Caco-2 (cell line): ENCODE measurements at regions not wholly inside any gene's neighbourhood (a gene's known extent, or its start where the extent isn't known, plus 50 kb on each side); places are given as distances from the start of the nearest gene placed in this dataset.

Experiments
- BruUV-seq: library from RNA; stranded (reverse); fragments of 400-500 nt; replicated peaks from 2 replicates; lab custom pipeline; 2021; lab: Mats Ljungman, UMichigan
- CTCF ChIA-PET: fragments of 300-600 bp; sonication (Branson Sonifier 250); formaldehyde crosslinking; loops from one replicate; lab custom pipeline; 2022; ENCODE audit warnings: antibody characterized with exemption; lab: Charles Lee
- POLR2A ChIA-PET: fragments of 300-600 bp; sonication (Branson Sonifier 250); formaldehyde crosslinking; loops from one replicate; lab custom pipeline; 2022; ENCODE audit warnings: antibody characterized with exemption; lab: Charles Lee
- DNase-seq, 2 experiments: peaks; one replicate each; pipeline versions ENCODE4 v3.0.0 to v3.0.0-alpha.2; 2020 to 2022
- H3K27me3 ChIP-seq: replicated peaks from 2 replicates; pipeline ENCODE4 v1.6.0; 2011; ENCODE audit warnings: low read length; ENCODE audit not compliant: control insufficient read depth, insufficient read depth
- H3K36me3 ChIP-seq: 2 replicates; pipeline ENCODE4 v1.5.1; 2011; ENCODE audit warnings: low read length; ENCODE audit not compliant: control insufficient read depth, insufficient read depth
- H3K4me1 ChIP-seq: fragments of 250-450 bp; sonication (Bioruptor Pico); 2 replicates; pipeline ENCODE4 v1.5.1; 2020; ENCODE audit warnings: mild to moderate bottlenecking
- H3K4me3 ChIP-seq: 2 replicates; pipeline ENCODE4 v1.5.1; 2011; ENCODE audit warnings: low read depth, mild to moderate bottlenecking, control low read depth, low read length
- H3K9me3 ChIP-seq: fragments of 250-450 bp; sonication (Bioruptor Pico); 2 replicates; pipeline ENCODE4 v1.5.1; 2020; ENCODE audit warnings: mild to moderate bottlenecking, moderate library complexity
- H3K27ac Mint-ChIP-seq: one replicate; pipeline ENCODE4 v1.8.0; 2022; ENCODE audit warnings: mixed read lengths; ENCODE audit not compliant: unreplicated experiment
- H3K27me3 Mint-ChIP-seq: one replicate; pipeline ENCODE4 v1.8.0; 2022; ENCODE audit warnings: mixed read lengths; ENCODE audit not compliant: insufficient read depth, unreplicated experiment
- H3K36me3 Mint-ChIP-seq: one replicate; pipeline ENCODE4 v1.8.0; 2022; ENCODE audit warnings: mild to moderate bottlenecking, mixed read lengths; ENCODE audit not compliant: insufficient read depth, unreplicated experiment
- H3K4me1 Mint-ChIP-seq: one replicate; pipeline ENCODE4 v1.8.0; 2022; ENCODE audit warnings: low read depth, mixed read lengths; ENCODE audit not compliant: unreplicated experiment
- H3K4me3 Mint-ChIP-seq: one replicate; pipeline ENCODE4 v1.8.0; 2022; ENCODE audit warnings: mild to moderate bottlenecking, moderate library complexity, mixed read lengths; ENCODE audit not compliant: unreplicated experiment
- H3K9me3 Mint-ChIP-seq: one replicate; pipeline ENCODE4 v1.8.0; 2022; ENCODE audit warnings: mixed read lengths; ENCODE audit not compliant: unreplicated experiment
- intact Hi-C: fragments of 100-400 bp; cut with micrococcal nuclease; formaldehyde crosslinking; loops from one replicate; pipeline ENCODE4 v1.10.0; 2022; ENCODE audit not compliant: unreplicated experiment
- TF ChIP-seq, protein P1 (sequence below), 2 experiments: fragments of 200-600 bp in 1 of 2; IDR thresholded peaks; 1 replicate in 1 of 2; 2 replicates in 1 of 2; pipeline versions ENCODE4 v1.5.1 to v1.8.0; 2011 to 2022; ENCODE audit warnings: antibody characterized with exemption in 1 of 2, control low read depth in 1 of 2, inconsistent platforms in 1 of 2, low read depth in 1 of 2, low read length in 1 of 2, mild to moderate bottlenecking in 1 of 2, moderate library complexity in 1 of 2; ENCODE audit not compliant: insufficient read depth in 1 of 2, severe bottlenecking in 1 of 2, unreplicated experiment in 1 of 2

DNA sequence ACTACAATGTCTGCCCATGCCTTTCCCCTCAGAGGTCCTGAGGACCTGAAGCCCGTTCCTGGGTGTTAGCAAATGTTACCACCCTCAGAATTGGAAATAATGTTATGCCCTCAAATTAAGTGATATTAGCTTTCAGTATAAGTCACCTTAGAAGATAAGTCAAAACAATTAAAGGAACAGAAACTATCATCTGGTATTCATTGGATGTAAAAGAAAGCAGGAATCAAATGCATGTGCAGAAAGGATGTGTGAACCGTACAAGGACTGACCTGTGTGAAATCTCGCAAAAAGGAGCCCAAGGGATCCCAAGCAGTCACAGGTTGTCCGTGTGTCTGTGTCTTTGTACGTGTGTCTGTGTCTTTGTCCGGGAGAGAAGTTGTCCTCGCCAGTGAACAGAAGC is 51.6 kb upstream of the TAB2 start:
- H3K27me3 ChIP-seq, result no peaks in the 10 kb centered on the region
- H3K27me3 Mint-ChIP-seq, result peaks cover 3% of the 10 kb centered on the region
- no TSS peak for BruUV-seq
- no peak overlapping the region for H3K4me3 Mint-ChIP-seq
- intact Hi-C loops, result no loop called here
- no peak overlapping the region for H3K27ac Mint-ChIP-seq
- TF ChIP-seq, protein P1, sequence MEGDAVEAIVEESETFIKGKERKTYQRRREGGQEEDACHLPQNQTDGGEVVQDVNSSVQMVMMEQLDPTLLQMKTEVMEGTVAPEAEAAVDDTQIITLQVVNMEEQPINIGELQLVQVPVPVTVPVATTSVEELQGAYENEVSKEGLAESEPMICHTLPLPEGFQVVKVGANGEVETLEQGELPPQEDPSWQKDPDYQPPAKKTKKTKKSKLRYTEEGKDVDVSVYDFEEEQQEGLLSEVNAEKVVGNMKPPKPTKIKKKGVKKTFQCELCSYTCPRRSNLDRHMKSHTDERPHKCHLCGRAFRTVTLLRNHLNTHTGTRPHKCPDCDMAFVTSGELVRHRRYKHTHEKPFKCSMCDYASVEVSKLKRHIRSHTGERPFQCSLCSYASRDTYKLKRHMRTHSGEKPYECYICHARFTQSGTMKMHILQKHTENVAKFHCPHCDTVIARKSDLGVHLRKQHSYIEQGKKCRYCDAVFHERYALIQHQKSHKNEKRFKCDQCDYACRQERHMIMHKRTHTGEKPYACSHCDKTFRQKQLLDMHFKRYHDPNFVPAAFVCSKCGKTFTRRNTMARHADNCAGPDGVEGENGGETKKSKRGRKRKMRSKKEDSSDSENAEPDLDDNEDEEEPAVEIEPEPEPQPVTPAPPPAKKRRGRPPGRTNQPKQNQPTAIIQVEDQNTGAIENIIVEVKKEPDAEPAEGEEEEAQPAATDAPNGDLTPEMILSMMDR (IDR thresholded peaks at IDR 0.05; ENCODE audit: insufficient read depth in 1 of 2, low read depth in 1 of 2, low read length in 1 of 2, severe bottlenecking in 1 of 2, unreplicated experiment in 1 of 2), result no peak
- H3K4me3 ChIP-seq, result no peak overlapping the region
- H3K9me3 Mint-ChIP-seq, result no peaks in the 10 kb centered on the region
- ChIA-PET CTCF (no interaction called here), POLR2A (no interaction called here)
- H3K4me1 ChIP-seq, result no peaks in the 10 kb centered on the region
- no peaks in the 10 kb centered on the region for H3K4me1 Mint-ChIP-seq
- no peaks in the 10 kb centered on the region for H3K36me3 Mint-ChIP-seq
- H3K36me3 ChIP-seq, result no peaks in the 10 kb centered on the region
- no peaks in the 10 kb centered on the region for H3K9me3 ChIP-seq
- DNase-seq, result no peak

DNA sequence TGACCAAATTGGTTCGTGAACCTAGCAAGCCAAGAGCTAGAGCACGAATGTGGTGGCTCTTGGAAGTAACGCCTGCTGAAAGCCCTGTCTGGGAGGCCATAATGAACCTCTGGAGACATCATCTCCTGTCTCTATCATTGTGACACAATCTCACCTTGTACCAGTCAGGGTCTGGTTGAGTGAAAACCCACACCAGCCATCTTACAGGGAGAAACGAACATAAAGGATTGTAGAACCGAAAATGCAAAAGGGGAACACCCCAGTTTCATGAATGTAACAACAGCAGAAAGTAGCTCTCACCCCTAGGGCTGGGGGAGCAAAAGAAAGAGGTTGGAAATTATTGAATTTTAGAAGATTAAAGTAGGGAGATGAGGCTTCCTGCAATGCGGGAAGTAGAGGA is 50.9 kb upstream of the TAB2 start:
- no TSS peak for BruUV-seq

DNA sequence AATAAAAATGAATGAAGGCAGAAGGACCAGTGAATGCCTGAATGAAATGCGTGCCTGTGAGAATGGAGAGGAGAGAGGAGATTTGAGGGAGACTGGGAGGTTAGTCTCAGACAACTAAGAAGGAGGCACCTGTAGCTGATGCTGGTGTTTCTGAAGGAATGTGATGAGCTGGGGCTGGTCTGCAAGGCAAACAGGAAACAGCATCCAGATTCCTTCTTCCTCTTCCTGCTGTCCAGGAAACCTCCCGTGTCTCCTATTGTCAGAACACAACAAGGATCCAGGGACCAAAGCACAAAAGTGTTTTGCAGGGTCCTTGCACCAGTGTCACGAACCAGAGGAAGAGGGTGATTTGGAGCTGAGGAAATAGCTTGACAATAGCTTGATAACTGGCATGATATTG is 50.4 kb upstream of the TAB2 start:
- H3K36me3 ChIP-seq, result no peaks in the 10 kb centered on the region
- Mint-ChIP-seq H3K27me3 (peaks cover 3% of the 10 kb centered on the region), H3K27ac (no peak overlapping the region), H3K4me3 (no peak overlapping the region), H3K9me3 (no peaks in the 10 kb centered on the region), H3K4me1 (no peaks in the 10 kb centered on the region), H3K36me3 (no peaks in the 10 kb centered on the region)
- POLR2A ChIA-PET, result no interaction called here
- H3K9me3 ChIP-seq, result no peaks in the 10 kb centered on the region
- H3K27me3 ChIP-seq, result no peaks in the 10 kb centered on the region
- CTCF ChIA-PET, result no interaction called here
- no peak for DNase-seq
- intact Hi-C loops, result no loop called here
- TF ChIP-seq, protein P1 (IDR thresholded peaks at IDR 0.05; ENCODE audit: insufficient read depth in 1 of 2, low read depth in 1 of 2, low read length in 1 of 2, severe bottlenecking in 1 of 2, unreplicated experiment in 1 of 2), result no peak
- H3K4me3 ChIP-seq, result no peak overlapping the region
- no TSS peak for BruUV-seq
- H3K4me1 ChIP-seq, result no peaks in the 10 kb centered on the region

More for the DNA sequence above, 50.9 kb upstream of the TAB2 start:
- Histone ChIP-seq H3K36me3 (no peaks in the 10 kb centered on the region), H3K27me3 (no peaks in the 10 kb centered on the region), H3K4me3 (no peak overlapping the region), H3K9me3 (no peaks in the 10 kb centered on the region), H3K4me1 (no peaks in the 10 kb centered on the region)
- Mint-ChIP-seq H3K27me3 (peaks cover 3% of the 10 kb centered on the region), H3K27ac (no peak overlapping the region), H3K36me3 (no peaks in the 10 kb centered on the region), H3K9me3 (no peaks in the 10 kb centered on the region), H3K4me3 (no peak overlapping the region), H3K4me1 (no peaks in the 10 kb centered on the region)
- ChIA-PET POLR2A (no interaction called here), CTCF (no interaction called here)
- TF ChIP-seq, protein P1 (IDR thresholded peaks at IDR 0.05; ENCODE audit: insufficient read depth in 1 of 2, low read depth in 1 of 2, low read length in 1 of 2, severe bottlenecking in 1 of 2, unreplicated experiment in 1 of 2), result no peak
- intact Hi-C loops, result no loop called here
- DNase-seq, result no peak
